Neural cell (in vitro differentiated cells): ENCODE measurements at regions not wholly inside any gene's neighbourhood (a gene's known extent, or its start where the extent isn't known, plus 50 kb on each side); places are given as distances from the start of the nearest gene placed in this dataset.

Source experiments
- H2AFZ ChIP-seq: fragments of 200-600, 300-800 bp; sonication (generic), shearing (Covaris generic); 2 replicates; pipeline ENCODE4 v1.6.0; 2014; ENCODE audit warnings: low read depth, mild to moderate bottlenecking, antibody characterized with exemption, low read length, moderate library complexity
- H3F3A ChIP-seq: fragments of 200-600 bp; shearing (Covaris generic); 2 replicates; pipeline ENCODE4 v1.6.1; 2016; ENCODE audit warnings: mild to moderate bottlenecking, moderate library complexity, mixed read lengths, antibody characterized with exemption, low read length; ENCODE audit not compliant: insufficient read depth, poor library complexity, severe bottlenecking
- H3K27ac ChIP-seq: fragments of 200-600, 300-800 bp; sonication (generic), shearing (Covaris generic); 2 replicates; pipeline ENCODE4 v1.5.1; 2014; ENCODE audit warnings: mild to moderate bottlenecking, low read length, moderate library complexity
- H3K27me3 ChIP-seq: fragments of 300-800, 200-600 bp; sonication (generic), shearing (Covaris generic); 2 replicates; pipeline ENCODE4 v1.6.0; 2014; ENCODE audit warnings: mild to moderate bottlenecking, low read depth, low read length, moderate library complexity; ENCODE audit not compliant: insufficient read depth
- H3K36me3 ChIP-seq: fragments of 300-800, 200-600 bp; sonication (generic), shearing (Covaris generic); 2 replicates; pipeline ENCODE4 v1.5.1; 2014; ENCODE audit warnings: mild to moderate bottlenecking, antibody characterized with exemption, low read length, moderate library complexity; ENCODE audit not compliant: insufficient read depth
- H3K4me2 ChIP-seq: fragments of 300-800, 200-600 bp; sonication (generic), shearing (Covaris generic); 2 replicates; pipeline ENCODE4 v1.6.0; 2014; ENCODE audit warnings: mild to moderate bottlenecking, low read length
- H3K4me3 ChIP-seq: fragments of 300-800, 200-600 bp; sonication (generic), shearing (Covaris generic); 2 replicates; pipeline ENCODE4 v1.5.1; 2014; ENCODE audit warnings: mild to moderate bottlenecking, low read length, moderate library complexity
- H3K79me2 ChIP-seq: fragments of 200-600 bp; shearing (Covaris generic); replicated peaks from 2 replicates; pipeline ENCODE4 v1.6.0; 2014; ENCODE audit warnings: mild to moderate bottlenecking, low read length, moderate library complexity; ENCODE audit not compliant: insufficient read depth
- H3K9ac ChIP-seq: fragments of 300-800, 200-600 bp; sonication (generic), shearing (Covaris generic); 2 replicates; pipeline ENCODE4 v1.6.1; 2016; ENCODE audit warnings: mild to moderate bottlenecking, low read length, mixed read lengths
- H3K9me2 ChIP-seq: fragments of 200-600 bp; shearing (Covaris generic); 2 replicates; pipeline ENCODE4 v1.6.1; 2016; ENCODE audit warnings: mild to moderate bottlenecking, low read length, mixed read lengths; ENCODE audit not compliant: insufficient read depth
- H3K9me3 ChIP-seq: fragments of 200-600, 300-800 bp; sonication (generic), shearing (Covaris generic); 2 replicates; pipeline ENCODE4 v1.6.1; 2016; ENCODE audit warnings: mild to moderate bottlenecking, mixed run types, low read length, moderate library complexity, mixed read lengths
- H4K20me1 ChIP-seq: fragments of 200-600 bp; shearing (Covaris generic); 2 replicates; pipeline ENCODE4 v1.6.1; 2016; ENCODE audit warnings: mild to moderate bottlenecking, mixed run types; ENCODE audit not compliant: insufficient read depth
- CTCF ChIP-seq: fragments of 450-650 bp; IDR thresholded peaks from 2 replicates; pipeline ENCODE4 v1.5.1; 2014; ENCODE audit warnings: antibody characterized with exemption, mild to moderate bottlenecking, moderate library complexity; ENCODE audit not compliant: poor library complexity, severe bottlenecking
- EP300 ChIP-seq: fragments of 450-650 bp; conservative IDR thresholded peaks from 2 replicates; pipeline ENCODE4 v1.6.1; 2014; ENCODE audit warnings: antibody characterized with exemption, mild to moderate bottlenecking, moderate library complexity; ENCODE audit not compliant: poor library complexity, severe bottlenecking
- EZH2 ChIP-seq: fragments of 200-600, 300-800 bp; shearing (Covaris generic), sonication (generic); IDR thresholded peaks from 2 replicates; pipeline ENCODE4 v1.6.1; 2014; ENCODE audit warnings: antibody characterized with exemption, low read length, borderline replicate concordance, mild to moderate bottlenecking; ENCODE audit not compliant: insufficient read depth, poor library complexity, severe bottlenecking
- MXI1 ChIP-seq: fragments of 450-650 bp; conservative IDR thresholded peaks from 2 replicates; pipeline ENCODE4 v1.6.1; 2014; ENCODE audit warnings: antibody characterized with exemption, mild to moderate bottlenecking; ENCODE audit not compliant: poor library complexity, severe bottlenecking
- POLR2AphosphoS5 ChIP-seq: IDR thresholded peaks from 2 replicates; pipeline ENCODE4 v1.6.1; 2012
- RAD21 ChIP-seq: fragments of 450-650 bp; conservative IDR thresholded peaks from 2 replicates; pipeline ENCODE4 v1.6.1; 2014; ENCODE audit warnings: antibody characterized with exemption, mild to moderate bottlenecking, moderate library complexity
- SMC3 ChIP-seq: fragments of 450-650 bp; conservative IDR thresholded peaks from 2 replicates; pipeline ENCODE4 v1.6.1; 2014; ENCODE audit warnings: antibody characterized with exemption, mild to moderate bottlenecking, moderate library complexity; ENCODE audit not compliant: poor library complexity
- TAF1 ChIP-seq: IDR thresholded peaks from 2 replicates; pipeline ENCODE4 v1.6.1; 2012; ENCODE audit warnings: low read depth
- TF ChIP-seq, protein P1 (sequence below): IDR thresholded peaks from 2 replicates; pipeline ENCODE4 v1.6.1; 2012; ENCODE audit warnings: borderline replicate concordance

DNA sequence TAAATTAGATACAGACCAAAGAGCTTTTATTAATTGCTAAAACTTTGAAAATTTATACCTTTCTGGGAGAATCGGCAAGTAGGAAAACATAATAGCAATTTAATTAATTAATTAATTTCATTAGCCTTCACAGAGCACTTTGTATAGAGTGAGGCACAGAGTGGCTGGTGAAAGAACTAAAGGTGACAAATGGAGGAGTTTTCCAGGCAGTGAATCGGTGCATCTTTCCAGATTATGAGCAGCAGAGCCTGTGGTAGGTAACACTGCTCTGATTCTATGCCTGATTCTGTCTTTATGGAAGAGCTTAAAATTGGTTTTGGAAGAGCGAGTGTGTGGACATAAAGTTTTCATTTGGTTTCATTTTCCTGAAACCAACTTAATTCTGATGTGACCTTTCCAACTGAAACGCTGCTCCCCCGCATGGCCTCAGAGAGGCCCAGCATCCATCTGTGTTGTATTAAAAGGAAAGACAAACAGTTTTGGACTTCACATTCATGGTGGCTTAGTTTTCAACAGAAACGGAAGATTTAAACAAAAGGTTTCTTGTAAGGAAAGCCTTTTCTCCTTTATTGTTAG, 188.9 kb upstream of the RPS23 start:
- H3K27me3 ChIP-seq = no peaks in the 10 kb centered on the region
- H3K4me2 ChIP-seq = no peak overlapping the region

GRCh38 chr5:82465235-82465634, 187.1 kb upstream of the RPS23 start:
- Histone ChIP-seq H3K79me2 (no peaks in the 10 kb centered on the region), H2AFZ (no peak overlapping the region), H3K4me3 (no peak overlapping the region), H3F3A (no peaks in the 10 kb centered on the region), H3K9me3 (no peaks in the 10 kb centered on the region), H3K9ac (no peak overlapping the region), H3K27ac (no peak overlapping the region), H4K20me1 (no peaks in the 10 kb centered on the region), H3K4me2 (no peak overlapping the region), H3K36me3 (no peaks in the 10 kb centered on the region), H3K9me2 (no peaks in the 10 kb centered on the region), H3K27me3 (no peaks in the 10 kb centered on the region)
- no peak for TF ChIP-seq RAD21
- TF ChIP-seq EP300 = no peak

More for the DNA sequence above, 188.9 kb upstream of the RPS23 start:
- H2AFZ ChIP-seq = no peak overlapping the region
- no peaks in the 10 kb centered on the region for H3K79me2 ChIP-seq
- no peak overlapping the region for H3K4me3 ChIP-seq
- no peaks in the 10 kb centered on the region for H3K9me2 ChIP-seq
- no peaks in the 10 kb centered on the region for H4K20me1 ChIP-seq
- H3K36me3 ChIP-seq = no peaks in the 10 kb centered on the region
- H3K27ac ChIP-seq = no peak overlapping the region
- H3K9ac ChIP-seq = no peak overlapping the region
- no peaks in the 10 kb centered on the region for H3F3A ChIP-seq
- H3K9me3 ChIP-seq = no peaks in the 10 kb centered on the region
- TF ChIP-seq RAD21 (no peak), CTCF (no peak), POLR2AphosphoS5 (no peak), SMC3 (no peak), MXI1 (no peak), EP300 (no peak), EZH2 (no peak), TAF1 (no peak)
- TF ChIP-seq, protein P1, sequence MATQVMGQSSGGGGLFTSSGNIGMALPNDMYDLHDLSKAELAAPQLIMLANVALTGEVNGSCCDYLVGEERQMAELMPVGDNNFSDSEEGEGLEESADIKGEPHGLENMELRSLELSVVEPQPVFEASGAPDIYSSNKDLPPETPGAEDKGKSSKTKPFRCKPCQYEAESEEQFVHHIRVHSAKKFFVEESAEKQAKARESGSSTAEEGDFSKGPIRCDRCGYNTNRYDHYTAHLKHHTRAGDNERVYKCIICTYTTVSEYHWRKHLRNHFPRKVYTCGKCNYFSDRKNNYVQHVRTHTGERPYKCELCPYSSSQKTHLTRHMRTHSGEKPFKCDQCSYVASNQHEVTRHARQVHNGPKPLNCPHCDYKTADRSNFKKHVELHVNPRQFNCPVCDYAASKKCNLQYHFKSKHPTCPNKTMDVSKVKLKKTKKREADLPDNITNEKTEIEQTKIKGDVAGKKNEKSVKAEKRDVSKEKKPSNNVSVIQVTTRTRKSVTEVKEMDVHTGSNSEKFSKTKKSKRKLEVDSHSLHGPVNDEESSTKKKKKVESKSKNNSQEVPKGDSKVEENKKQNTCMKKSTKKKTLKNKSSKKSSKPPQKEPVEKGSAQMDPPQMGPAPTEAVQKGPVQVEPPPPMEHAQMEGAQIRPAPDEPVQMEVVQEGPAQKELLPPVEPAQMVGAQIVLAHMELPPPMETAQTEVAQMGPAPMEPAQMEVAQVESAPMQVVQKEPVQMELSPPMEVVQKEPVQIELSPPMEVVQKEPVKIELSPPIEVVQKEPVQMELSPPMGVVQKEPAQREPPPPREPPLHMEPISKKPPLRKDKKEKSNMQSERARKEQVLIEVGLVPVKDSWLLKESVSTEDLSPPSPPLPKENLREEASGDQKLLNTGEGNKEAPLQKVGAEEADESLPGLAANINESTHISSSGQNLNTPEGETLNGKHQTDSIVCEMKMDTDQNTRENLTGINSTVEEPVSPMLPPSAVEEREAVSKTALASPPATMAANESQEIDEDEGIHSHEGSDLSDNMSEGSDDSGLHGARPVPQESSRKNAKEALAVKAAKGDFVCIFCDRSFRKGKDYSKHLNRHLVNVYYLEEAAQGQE = no peak
